T-helper 1 cell treated with Interleukin-12 subunit alpha and Interleukin-12 subunit beta and Interleukin-4 antibody, amounts not matched to agents 30 ng/mL and 1 ng/mL, for 36 hours (primary cell): ENCODE measurements at regions not wholly inside any gene's neighbourhood (a gene's known extent, or its start where the extent isn't known, plus 50 kb on each side); places are given as distances from the start of the nearest gene placed in this dataset.
"Not testable (repeated sequence)": the region's sequence is repeated elsewhere in the genome, so short reads cannot be mapped to it uniquely, and the experiment has no call there.

Experiments used
- intact Hi-C: fragments of 100-400 bp; cut with micrococcal nuclease; formaldehyde crosslinking; loops from one replicate; pipeline ENCODE4 v1.15.1; 2024

- intact Hi-C loops = no loop called here
Observed at GRCh38 chr12:91511795-91512420, 329.3 kb upstream of the DCN start.

- intact Hi-C loops = no loop called here
Observed at GRCh38 chr12:91507754-91508153, 325.1 kb upstream of the DCN start.

GRCh38 chr12:91506452-91506851 lies 323.8 kb upstream of the DCN start:
- intact Hi-C loops = no loop called here

GRCh38 chr12:91505006-91505405 lies 322.4 kb upstream of the DCN start:
- intact Hi-C loops = no loop called here

GRCh38 chr12:91502208-91502607 lies 319.6 kb upstream of the DCN start:
- intact Hi-C loops = no loop called here

GRCh38 chr12:91496337-91496736 lies 313.7 kb upstream of the DCN start:
- intact Hi-C loops = no loop called here

- intact Hi-C loops = no loop called here
Observed at GRCh38 chr12:91493308-91493707, 310.7 kb upstream of the DCN start.

GRCh38 chr12:91492648-91493047 lies 310.0 kb upstream of the DCN start:
- intact Hi-C loops = no loop called here

- intact Hi-C loops = no loop called here
Observed at GRCh38 chr12:91490667-91491311, 308.2 kb upstream of the DCN start.

- intact Hi-C loops = no loop called here
Observed at GRCh38 chr12:91483471-91483985, 300.9 kb upstream of the DCN start.

- intact Hi-C loops = no loop called here
Observed at GRCh38 chr12:91482231-91482630, 299.6 kb upstream of the DCN start.

- intact Hi-C loops = no loop called here
Observed at GRCh38 chr12:91478500-91478899, 295.9 kb upstream of the DCN start.

- intact Hi-C loops = no loop called here
Observed at GRCh38 chr12:91467686-91468085, 285.1 kb upstream of the DCN start.

- intact Hi-C loops = no loop called here
Observed at GRCh38 chr12:91461061-91461460, 278.4 kb upstream of the DCN start.

- intact Hi-C loops = no loop called here
Observed at GRCh38 chr12:91460469-91460868, 277.9 kb upstream of the DCN start.

- intact Hi-C loops = no loop called here
Observed at GRCh38 chr12:91455321-91455720, 272.7 kb upstream of the DCN start.

- intact Hi-C loops = no loop called here
Observed at GRCh38 chr12:91454179-91454578, 271.6 kb upstream of the DCN start.

GRCh38 chr12:91452464-91452863 lies 269.8 kb upstream of the DCN start:
- intact Hi-C loops = not testable (repeated sequence)

GRCh38 chr12:91441993-91442952 lies 259.7 kb upstream of the DCN start:
- intact Hi-C loops = no loop called here

- intact Hi-C loops = no loop called here
Observed at GRCh38 chr12:91441246-91441645, 258.6 kb upstream of the DCN start.

GRCh38 chr12:91434081-91434480 lies 251.5 kb upstream of the DCN start:
- intact Hi-C loops = no loop called here

GRCh38 chr12:91432755-91433154 lies 250.1 kb upstream of the DCN start:
- intact Hi-C loops = no loop called here
